ENCODE measurements at regions not wholly inside any gene's neighbourhood (a gene's known extent, or its start where the extent isn't known, plus 50 kb on each side); places are given as distances from the start of the nearest gene placed in this dataset.
"Not testable (repeated sequence)": the region's sequence is repeated elsewhere in the genome, so short reads cannot be mapped to it uniquely, and the experiment has no call there.

DNA sequence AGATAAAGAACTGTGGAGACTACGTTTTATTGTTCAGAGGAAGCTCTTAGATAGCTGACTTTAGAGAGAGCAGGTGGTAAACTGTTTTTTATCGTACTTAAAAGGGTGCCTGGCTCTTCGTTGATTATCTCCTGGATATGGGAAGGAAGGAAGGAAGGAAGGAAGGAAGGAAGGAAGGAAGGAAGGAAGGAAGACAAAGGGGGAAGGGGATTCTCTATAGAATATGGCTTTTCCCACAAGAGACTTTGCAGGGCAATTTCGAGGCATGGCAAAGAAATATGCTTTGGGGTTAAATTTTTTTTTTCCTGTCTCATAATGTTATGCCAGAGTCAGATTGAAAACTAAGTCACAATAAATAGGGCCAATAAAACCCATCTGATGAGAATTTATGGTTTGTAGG is 271.9 kb upstream of the POU1F1 start:
- intact Hi-C loops (cut with DNase I, micrococcal nuclease), result no loop called here
- Mint-ChIP-seq H3K9me3 (no peaks in the 10 kb centered on the region), H3K4me1 (ENCODE audit: low read depth) (no peaks in the 10 kb centered on the region), H3K27me3 (no peaks in the 10 kb centered on the region), H3K4me3 (no peak overlapping the region), H3K27ac (no peak overlapping the region), H3K36me3 (ENCODE audit: low read depth) (no peaks in the 10 kb centered on the region)
- Histone ChIP-seq H3K27me3 (ENCODE audit: control insufficient read depth in 1 of 2, insufficient read depth in 2 of 2, low read length in 2 of 2) (no peaks in the 10 kb centered on the region), H3K4me1 (ENCODE audit: insufficient read depth, low read length) (no peaks in the 10 kb centered on the region), H3K4me3 (ENCODE audit: low read length) (no peak overlapping the region), H3K36me3 (ENCODE audit: insufficient read depth, low read length) (no peaks in the 10 kb centered on the region), H3K27ac (ENCODE audit: low read depth in 1 of 2, low read length in 2 of 2) (no peak overlapping the region), H3K9me3 (ENCODE audit: control insufficient read depth in 1 of 2, insufficient read depth in 1 of 2, low read length in 2 of 2) (no peaks in the 10 kb centered on the region)
- no peak for DNase-seq
- ChIA-PET POLR2A (no interaction called here), CTCF (no interaction called here)
- no peak for ATAC-seq (ENCODE audit: poor library complexity)
- no peak for TF ChIP-seq CTCF (IDR thresholded peaks at IDR 0.05)

GRCh38 chr3:87546216-87546615 is 269.8 kb upstream of the POU1F1 start:
- no peaks in the 10 kb centered on the region for H3K9me3 Mint-ChIP-seq
- ATAC-seq (ENCODE audit: poor library complexity), result no peak

GRCh38 chr3:87543408-87543807 is 267.0 kb upstream of the POU1F1 start:
- H3K27me3 Mint-ChIP-seq; H3K27me3 ChIP-seq (ENCODE audit: control insufficient read depth in 1 of 2, insufficient read depth in 2 of 2, low read length in 2 of 2); intact Hi-C loops (cut with DNase I, micrococcal nuclease); H3K4me1 Mint-ChIP-seq (ENCODE audit: low read depth); H3K36me3 Mint-ChIP-seq (ENCODE audit: low read depth); H3K27ac ChIP-seq (ENCODE audit: low read depth in 1 of 2, low read length in 2 of 2); H3K4me3 ChIP-seq (ENCODE audit: low read length); DNase-seq; H3K36me3 ChIP-seq (ENCODE audit: insufficient read depth, low read length); H3K9me3 Mint-ChIP-seq; POLR2A ChIA-PET; H3K4me3 Mint-ChIP-seq; H3K27ac Mint-ChIP-seq; H3K9me3 ChIP-seq (ENCODE audit: control insufficient read depth in 1 of 2, insufficient read depth in 1 of 2, low read length in 2 of 2); ATAC-seq (ENCODE audit: poor library complexity); H3K4me1 ChIP-seq (ENCODE audit: insufficient read depth, low read length); CTCF ChIA-PET: not testable (repeated sequence)

More at GRCh38 chr3:87546216-87546615, 269.8 kb upstream of the POU1F1 start:
- Histone ChIP-seq H3K4me1 (ENCODE audit: insufficient read depth, low read length) (no peaks in the 10 kb centered on the region), H3K9me3 (ENCODE audit: control insufficient read depth in 1 of 2, insufficient read depth in 1 of 2, low read length in 2 of 2) (no peaks in the 10 kb centered on the region), H3K27ac (ENCODE audit: low read depth in 1 of 2, low read length in 2 of 2) (no peak overlapping the region), H3K27me3 (ENCODE audit: control insufficient read depth in 1 of 2, insufficient read depth in 2 of 2, low read length in 2 of 2) (no peaks in the 10 kb centered on the region), H3K4me3 (ENCODE audit: low read length) (no peak overlapping the region), H3K36me3 (ENCODE audit: insufficient read depth, low read length) (no peaks in the 10 kb centered on the region)
- no peak overlapping the region for H3K4me3 Mint-ChIP-seq
- H3K27me3 Mint-ChIP-seq, result no peaks in the 10 kb centered on the region
- ChIA-PET POLR2A (no interaction called here), CTCF (no interaction called here)
- H3K4me1 Mint-ChIP-seq (ENCODE audit: low read depth), result no peaks in the 10 kb centered on the region
- TF ChIP-seq CTCF (IDR thresholded peaks at IDR 0.05), result no peak
- no peaks in the 10 kb centered on the region for H3K36me3 Mint-ChIP-seq (ENCODE audit: low read depth)
- intact Hi-C loops (cut with DNase I, micrococcal nuclease), result no loop called here
- H3K27ac Mint-ChIP-seq, result no peak overlapping the region
- DNase-seq, result no peak

GRCh38 chr3:87541723-87542122 is 265.3 kb upstream of the POU1F1 start:
- Mint-ChIP-seq H3K27ac (no peak overlapping the region), H3K4me3 (no peak overlapping the region), H3K9me3 (peaks cover 2% of the 10 kb centered on the region), H3K27me3 (no peaks in the 10 kb centered on the region), H3K36me3 (ENCODE audit: low read depth) (no peaks in the 10 kb centered on the region), H3K4me1 (ENCODE audit: low read depth) (no peaks in the 10 kb centered on the region)
- Histone ChIP-seq H3K4me3 (ENCODE audit: low read length) (no peak overlapping the region), H3K27ac (ENCODE audit: low read depth in 1 of 2, low read length in 2 of 2) (no peak overlapping the region), H3K4me1 (ENCODE audit: insufficient read depth, low read length) (no peaks in the 10 kb centered on the region), H3K36me3 (ENCODE audit: insufficient read depth, low read length) (no peaks in the 10 kb centered on the region), H3K9me3 (ENCODE audit: control insufficient read depth in 1 of 2, insufficient read depth in 1 of 2, low read length in 2 of 2) (peaks cover 0 to 6% of the 10 kb centered on the region in 2 experiments), H3K27me3 (ENCODE audit: control insufficient read depth in 1 of 2, insufficient read depth in 2 of 2, low read length in 2 of 2) (no peaks in the 10 kb centered on the region)
- ATAC-seq (ENCODE audit: poor library complexity), result no peak
- CTCF ChIA-PET, result no interaction called here
- POLR2A ChIA-PET, result no interaction called here
- no peak for DNase-seq
- intact Hi-C loops (cut with DNase I, micrococcal nuclease), result no loop called here
- TF ChIP-seq CTCF (IDR thresholded peaks at IDR 0.05), result no peak

DNA sequence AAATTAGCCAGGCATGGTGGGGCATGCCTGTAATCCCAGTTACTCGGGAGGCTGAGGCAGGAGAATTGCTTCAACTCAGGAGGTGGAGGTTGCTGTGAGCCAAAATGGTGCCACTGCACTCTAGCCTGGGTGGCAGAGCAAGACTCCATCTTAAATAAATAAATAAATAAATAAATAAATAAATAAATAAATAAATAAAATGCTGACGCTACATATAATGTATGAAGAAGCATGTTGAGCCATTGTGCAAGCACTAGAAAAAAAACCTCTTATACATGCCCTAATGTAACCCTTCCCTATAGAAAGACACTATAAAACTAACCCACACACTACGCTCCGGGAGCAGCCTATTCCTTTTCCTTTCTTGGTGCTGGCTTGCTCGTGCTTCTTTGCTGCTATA is 262.3 kb upstream of the POU1F1 start:
- not testable (repeated sequence) for H3K9me3 Mint-ChIP-seq

More for the DNA sequence above, 262.3 kb upstream of the POU1F1 start:
- ATAC-seq (ENCODE audit: poor library complexity); H3K36me3 ChIP-seq (ENCODE audit: insufficient read depth, low read length); H3K4me3 Mint-ChIP-seq; H3K4me1 ChIP-seq (ENCODE audit: insufficient read depth, low read length); DNase-seq; H3K4me1 Mint-ChIP-seq (ENCODE audit: low read depth); H3K27ac ChIP-seq (ENCODE audit: low read depth in 1 of 2, low read length in 2 of 2); H3K27ac Mint-ChIP-seq; H3K27me3 Mint-ChIP-seq; H3K36me3 Mint-ChIP-seq (ENCODE audit: low read depth); H3K27me3 ChIP-seq (ENCODE audit: control insufficient read depth in 1 of 2, insufficient read depth in 2 of 2, low read length in 2 of 2); intact Hi-C loops (cut with DNase I, micrococcal nuclease); H3K4me3 ChIP-seq (ENCODE audit: low read length); POLR2A ChIA-PET; H3K9me3 ChIP-seq (ENCODE audit: control insufficient read depth in 1 of 2, insufficient read depth in 1 of 2, low read length in 2 of 2); CTCF ChIA-PET: not testable (repeated sequence)

Data from CD4-positive, alpha-beta T cell (primary cell).